ENCODE measurements at regions not wholly inside any gene's neighbourhood (a gene's known extent, or its start where the extent isn't known, plus 50 kb on each side); places are given as distances from the start of the nearest gene placed in this dataset.

- Histone ChIP-seq H3K27ac (no peak overlapping the region), H3K4me1 (peaks cover 0 to 4% of the 10 kb centered on the region in 2 donors), H3K36me3 (no peaks in the 10 kb centered on the region), H3K9me3 (no peaks in the 10 kb centered on the region), H3K27me3 (no peaks in the 10 kb centered on the region), H3K4me3 (no peak overlapping the region)
- TF ChIP-seq POLR2AphosphoS5 (IDR thresholded peaks at IDR 0.05) (no peak), POLR2A (IDR thresholded peaks at IDR 0.05) (no peak), CTCF (IDR thresholded peaks at IDR 0.05) (no peak)
- intact Hi-C loops (cut with DNase I; ENCODE audit: low total_unique reads) = no loop called here
- DNase-seq (ENCODE audit: low spot score in 2 of 2) = no peak
Observed at GRCh38 chr10:113458451-113458850, 94.4 kb upstream of the HABP2 start.

GRCh38 chr10:113458944-113459343 lies 93.9 kb upstream of the HABP2 start:
- no peak for DNase-seq (ENCODE audit: low spot score in 2 of 2)
- intact Hi-C loops (cut with DNase I; ENCODE audit: low total_unique reads) = no loop called here
- H3K4me3 ChIP-seq = no peak overlapping the region
- peaks cover 0 to 4% of the 10 kb centered on the region in 2 donors for H3K4me1 ChIP-seq
- H3K9me3 ChIP-seq = no peaks in the 10 kb centered on the region
- H3K27ac ChIP-seq = no peak overlapping the region
- H3K36me3 ChIP-seq = no peaks in the 10 kb centered on the region
- no peaks in the 10 kb centered on the region for H3K27me3 ChIP-seq
- TF ChIP-seq POLR2AphosphoS5 (IDR thresholded peaks at IDR 0.05) (no peak), POLR2A (IDR thresholded peaks at IDR 0.05) (no peak), CTCF (IDR thresholded peaks at IDR 0.05) (no peak)

- no peaks in the 10 kb centered on the region for H3K27me3 ChIP-seq
- no peak for DNase-seq (ENCODE audit: low spot score in 2 of 2)
- no peak overlapping the region for H3K27ac ChIP-seq
- TF ChIP-seq POLR2AphosphoS5 (IDR thresholded peaks at IDR 0.05) = no peak
- no peak overlapping the region for H3K4me3 ChIP-seq
- intact Hi-C loops (cut with DNase I; ENCODE audit: low total_unique reads) = no loop called here
- H3K36me3 ChIP-seq = no peaks in the 10 kb centered on the region
- H3K4me1 ChIP-seq = no peaks in the 10 kb centered on the region
- no peaks in the 10 kb centered on the region for H3K9me3 ChIP-seq
Observed at GRCh38 chr10:113459626-113460280, 93.1 kb upstream of the HABP2 start.

GRCh38 chr10:113463083-113463482 lies 89.8 kb upstream of the HABP2 start:
- H3K4me3 ChIP-seq = no peak overlapping the region
- H3K4me1 ChIP-seq = no peaks in the 10 kb centered on the region
- no peak for TF ChIP-seq POLR2AphosphoS5 (IDR thresholded peaks at IDR 0.05)
- TF ChIP-seq POLR2A (IDR thresholded peaks at IDR 0.05) = no peak
- TF ChIP-seq CTCF (IDR thresholded peaks at IDR 0.05) = no peak
- H3K27me3 ChIP-seq = no peaks in the 10 kb centered on the region
- intact Hi-C loops (cut with DNase I; ENCODE audit: low total_unique reads) = no loop called here
- DNase-seq (ENCODE audit: low spot score in 2 of 2) = no peak
- no peaks in the 10 kb centered on the region for H3K9me3 ChIP-seq
- no peak overlapping the region for H3K27ac ChIP-seq
- no peaks in the 10 kb centered on the region for H3K36me3 ChIP-seq

- DNase-seq (ENCODE audit: low spot score in 2 of 2) = no peak
- peak overlapping the region; percentile 1 to 67 for H3K27ac ChIP-seq
Observed at GRCh38 chr10:113463777-113464176, 89.1 kb upstream of the HABP2 start.

More at GRCh38 chr10:113463777-113464176, 89.1 kb upstream of the HABP2 start:
- Histone ChIP-seq H3K9me3 (no peaks in the 10 kb centered on the region), H3K4me1 (no peaks in the 10 kb centered on the region), H3K36me3 (no peaks in the 10 kb centered on the region), H3K27me3 (no peaks in the 10 kb centered on the region), H3K4me3 (no peak overlapping the region)
- TF ChIP-seq POLR2AphosphoS5 (IDR thresholded peaks at IDR 0.05) (no peak), CTCF (IDR thresholded peaks at IDR 0.05) (no peak), POLR2A (IDR thresholded peaks at IDR 0.05) (no peak)
- intact Hi-C loops (cut with DNase I; ENCODE audit: low total_unique reads) = no loop called here
